ENCODE measurements at regions not wholly inside any gene's neighbourhood (a gene's known extent, or its start where the extent isn't known, plus 50 kb on each side); places are given as distances from the start of the nearest gene placed in this dataset.

GRCh38 chr2:105570326-105570725 is 171.5 kb upstream of the FHL2 start:
- Histone ChIP-seq H3K36me3 (ENCODE audit: control insufficient read depth, insufficient read depth, low read length) (no peaks in the 10 kb centered on the region), H3K27ac (ENCODE audit: low read depth, low read length) (no peak overlapping the region), H3K9ac (ENCODE audit: low read length) (no peak overlapping the region), H3K4me3 (ENCODE audit: low read length) (no peak overlapping the region), H3K27me3 (ENCODE audit: control insufficient read depth, insufficient read depth, low read length) (peaks cover 5% of the 10 kb centered on the region), H3K4me1 (ENCODE audit: control insufficient read depth, insufficient read depth, low read length) (no peaks in the 10 kb centered on the region)

- Histone ChIP-seq H3K4me3 (ENCODE audit: low read length) (no peak overlapping the region), H3K27me3 (ENCODE audit: control insufficient read depth, insufficient read depth, low read length) (peaks cover 5% of the 10 kb centered on the region), H3K9ac (ENCODE audit: low read length) (no peak overlapping the region), H3K27ac (ENCODE audit: low read depth, low read length) (no peak overlapping the region), H3K36me3 (ENCODE audit: control insufficient read depth, insufficient read depth, low read length) (no peaks in the 10 kb centered on the region), H3K4me1 (ENCODE audit: control insufficient read depth, insufficient read depth, low read length) (no peaks in the 10 kb centered on the region)
Measured at GRCh38 chr2:105569606-105570005, 170.8 kb upstream of the FHL2 start.

GRCh38 chr2:105567996-105568494 is 169.2 kb upstream of the FHL2 start:
- H3K4me1 ChIP-seq (ENCODE audit: control insufficient read depth, insufficient read depth, low read length) = no peaks in the 10 kb centered on the region
- H3K36me3 ChIP-seq (ENCODE audit: control insufficient read depth, insufficient read depth, low read length) = no peaks in the 10 kb centered on the region
- H3K27me3 ChIP-seq (ENCODE audit: control insufficient read depth, insufficient read depth, low read length) = peaks cover 5% of the 10 kb centered on the region
- peak overlapping the region; percentile 39 for H3K4me3 ChIP-seq (ENCODE audit: low read length)
- H3K9ac ChIP-seq (ENCODE audit: low read length) = no peak overlapping the region
- H3K27ac ChIP-seq (ENCODE audit: low read depth, low read length) = no peak overlapping the region

- Histone ChIP-seq H3K9ac (ENCODE audit: low read length) (no peak overlapping the region), H3K4me3 (ENCODE audit: low read length) (no peak overlapping the region), H3K36me3 (ENCODE audit: control insufficient read depth, insufficient read depth, low read length) (no peaks in the 10 kb centered on the region), H3K27me3 (ENCODE audit: control insufficient read depth, insufficient read depth, low read length) (peaks cover 4% of the 10 kb centered on the region), H3K4me1 (ENCODE audit: control insufficient read depth, insufficient read depth, low read length) (no peaks in the 10 kb centered on the region), H3K27ac (ENCODE audit: low read depth, low read length) (no peak overlapping the region)
Measured at GRCh38 chr2:105563000-105563719, 164.3 kb upstream of the FHL2 start.

GRCh38 chr2:105561401-105561800 is 162.6 kb upstream of the FHL2 start:
- H3K27ac ChIP-seq (ENCODE audit: low read depth, low read length) = no peak overlapping the region

GRCh38 chr2:105560157-105560556 is 161.3 kb upstream of the FHL2 start:
- H3K27me3 ChIP-seq (ENCODE audit: control insufficient read depth, insufficient read depth, low read length) = no peaks in the 10 kb centered on the region
- H3K27ac ChIP-seq (ENCODE audit: low read depth, low read length) = no peak overlapping the region
- H3K4me1 ChIP-seq (ENCODE audit: control insufficient read depth, insufficient read depth, low read length) = no peaks in the 10 kb centered on the region
- H3K9ac ChIP-seq (ENCODE audit: low read length) = no peak overlapping the region
- no peaks in the 10 kb centered on the region for H3K36me3 ChIP-seq (ENCODE audit: control insufficient read depth, insufficient read depth, low read length)
- no peak overlapping the region for H3K4me3 ChIP-seq (ENCODE audit: low read length)

More at GRCh38 chr2:105561401-105561800, 162.6 kb upstream of the FHL2 start:
- Histone ChIP-seq H3K4me3 (ENCODE audit: low read length) (no peak overlapping the region), H3K9ac (ENCODE audit: low read length) (no peak overlapping the region), H3K27me3 (ENCODE audit: control insufficient read depth, insufficient read depth, low read length) (no peaks in the 10 kb centered on the region), H3K4me1 (ENCODE audit: control insufficient read depth, insufficient read depth, low read length) (no peaks in the 10 kb centered on the region), H3K36me3 (ENCODE audit: control insufficient read depth, insufficient read depth, low read length) (no peaks in the 10 kb centered on the region)

GRCh38 chr2:105557021-105557920 is 158.4 kb upstream of the FHL2 start:
- H3K27me3 ChIP-seq (ENCODE audit: control insufficient read depth, insufficient read depth, low read length) = no peaks in the 10 kb centered on the region
- H3K9ac ChIP-seq (ENCODE audit: low read length) = no peak overlapping the region
- no peak overlapping the region for H3K4me3 ChIP-seq (ENCODE audit: low read length)
- no peak overlapping the region for H3K27ac ChIP-seq (ENCODE audit: low read depth, low read length)
- H3K4me1 ChIP-seq (ENCODE audit: control insufficient read depth, insufficient read depth, low read length) = no peaks in the 10 kb centered on the region
- H3K36me3 ChIP-seq (ENCODE audit: control insufficient read depth, insufficient read depth, low read length) = no peaks in the 10 kb centered on the region

GRCh38 chr2:105556366-105556765 is 157.5 kb upstream of the FHL2 start:
- Histone ChIP-seq H3K36me3 (ENCODE audit: control insufficient read depth, insufficient read depth, low read length) (no peaks in the 10 kb centered on the region), H3K27ac (ENCODE audit: low read depth, low read length) (no peak overlapping the region), H3K9ac (ENCODE audit: low read length) (no peak overlapping the region)

GRCh38 chr2:105554235-105554634 is 155.4 kb upstream of the FHL2 start:
- H3K4me3 ChIP-seq (ENCODE audit: low read length) = no peak overlapping the region
- H3K9ac ChIP-seq (ENCODE audit: low read length) = no peak overlapping the region
- no peaks in the 10 kb centered on the region for H3K36me3 ChIP-seq (ENCODE audit: control insufficient read depth, insufficient read depth, low read length)
- no peaks in the 10 kb centered on the region for H3K4me1 ChIP-seq (ENCODE audit: control insufficient read depth, insufficient read depth, low read length)
- no peak overlapping the region for H3K27ac ChIP-seq (ENCODE audit: low read depth, low read length)
- H3K27me3 ChIP-seq (ENCODE audit: control insufficient read depth, insufficient read depth, low read length) = no peaks in the 10 kb centered on the region

More at GRCh38 chr2:105556366-105556765, 157.5 kb upstream of the FHL2 start:
- Histone ChIP-seq H3K27me3 (ENCODE audit: control insufficient read depth, insufficient read depth, low read length) (no peaks in the 10 kb centered on the region), H3K4me3 (ENCODE audit: low read length) (no peak overlapping the region), H3K4me1 (ENCODE audit: control insufficient read depth, insufficient read depth, low read length) (no peaks in the 10 kb centered on the region)

GRCh38 chr2:105553538-105554196 is 154.8 kb upstream of the FHL2 start:
- no peak overlapping the region for H3K4me3 ChIP-seq (ENCODE audit: low read length)
- no peaks in the 10 kb centered on the region for H3K27me3 ChIP-seq (ENCODE audit: control insufficient read depth, insufficient read depth, low read length)
- no peaks in the 10 kb centered on the region for H3K36me3 ChIP-seq (ENCODE audit: control insufficient read depth, insufficient read depth, low read length)
- H3K4me1 ChIP-seq (ENCODE audit: control insufficient read depth, insufficient read depth, low read length) = no peaks in the 10 kb centered on the region
- H3K9ac ChIP-seq (ENCODE audit: low read length) = no peak overlapping the region
- H3K27ac ChIP-seq (ENCODE audit: low read depth, low read length) = no peak overlapping the region

GRCh38 chr2:105546628-105546974 is 147.8 kb upstream of the FHL2 start:
- H3K9ac ChIP-seq (ENCODE audit: low read length) = no peak overlapping the region
- H3K27me3 ChIP-seq (ENCODE audit: control insufficient read depth, insufficient read depth, low read length) = no peaks in the 10 kb centered on the region
- no peak overlapping the region for H3K27ac ChIP-seq (ENCODE audit: low read depth, low read length)
- H3K4me3 ChIP-seq (ENCODE audit: low read length) = no peak overlapping the region
- H3K4me1 ChIP-seq (ENCODE audit: control insufficient read depth, insufficient read depth, low read length) = no peaks in the 10 kb centered on the region
- H3K36me3 ChIP-seq (ENCODE audit: control insufficient read depth, insufficient read depth, low read length) = no peaks in the 10 kb centered on the region

All from rectal smooth muscle tissue (tissue), 1 donor.